CD4-positive, alpha-beta T cell (primary cell): ENCODE measurements at regions not wholly inside any gene's neighbourhood (a gene's known extent, or its start where the extent isn't known, plus 50 kb on each side); places are given as distances from the start of the nearest gene placed in this dataset.
"Not testable (repeated sequence)": the region's sequence is repeated elsewhere in the genome, so short reads cannot be mapped to it uniquely, and the experiment has no call there.

Source experiments
- ATAC-seq: fragments of 200-7000 bp; cut with Tn5 transposase; one replicate; pipeline ENCODE4 v1.10.0; 2022; ENCODE audit warnings: mild to moderate bottlenecking; ENCODE audit not compliant: poor library complexity
- CTCF ChIA-PET: fragments of 350-600 bp; sonication (Branson Sonifier 250); formaldehyde crosslinking; loops from one replicate; lab custom pipeline; 2021; ENCODE audit warnings: antibody characterized with exemption, inconsistent platforms; lab: Charles Lee
- POLR2A ChIA-PET: fragments of 350-600 bp; sonication (Branson Sonifier 250); formaldehyde crosslinking; loops from one replicate; lab custom pipeline; 2021; ENCODE audit warnings: antibody characterized with exemption, inconsistent platforms; lab: Charles Lee
- DNase-seq, 14 experiments: peaks; one replicate each; pipeline ENCODE4 v3.0.0-alpha.2; 2013 to 2020; ENCODE audit warnings: mixed read lengths in 2 of 14
- H3K27ac ChIP-seq, 2 donors: one replicate each; pipeline versions ENCODE4 v1.5.1 to v1.7.0; 2013; ENCODE audit warnings: low read length in 2 of 2, low read depth in 1 of 2, mild to moderate bottlenecking in 1 of 2
- H3K27me3 ChIP-seq, 2 experiments: 1 replicate in 1 of 2; 2 replicates in 1 of 2; pipeline versions ENCODE4 v1.6.1 to v1.7.0; 2013; ENCODE audit warnings: low read length in 2 of 2, control low read depth in 1 of 2, mild to moderate bottlenecking in 1 of 2, moderate library complexity in 1 of 2; ENCODE audit not compliant: insufficient read depth in 2 of 2, control insufficient read depth in 1 of 2
- H3K36me3 ChIP-seq: one replicate; pipeline ENCODE4 v1.6.1; 2013; ENCODE audit warnings: low read length, control low read depth; ENCODE audit not compliant: insufficient read depth
- H3K4me1 ChIP-seq: one replicate; pipeline ENCODE4 v1.6.1; 2013; ENCODE audit warnings: low read length, control low read depth; ENCODE audit not compliant: insufficient read depth
- H3K4me3 ChIP-seq: one replicate; pipeline ENCODE4 v1.5.1; 2013; ENCODE audit warnings: mild to moderate bottlenecking, low read length, moderate library complexity
- H3K9me3 ChIP-seq, 2 experiments: 1 replicate in 1 of 2; 2 replicates in 1 of 2; pipeline versions ENCODE4 v1.6.1 to v1.7.0; 2013; ENCODE audit warnings: low read length in 2 of 2, mild to moderate bottlenecking in 2 of 2, control low read depth in 1 of 2, moderate library complexity in 1 of 2; ENCODE audit not compliant: control insufficient read depth in 1 of 2, insufficient read depth in 1 of 2
- H3K27ac Mint-ChIP-seq: one replicate; pipeline ENCODE4 v1.8.0; 2020; ENCODE audit warnings: mixed read lengths
- H3K27me3 Mint-ChIP-seq: one replicate; pipeline ENCODE4 v1.8.0; 2021; ENCODE audit warnings: mixed read lengths
- H3K36me3 Mint-ChIP-seq: one replicate; pipeline ENCODE4 v1.8.0; 2021; ENCODE audit warnings: low read depth, mixed read lengths
- H3K4me1 Mint-ChIP-seq: one replicate; pipeline ENCODE4 v1.8.0; 2021; ENCODE audit warnings: low read depth, mixed read lengths
- H3K4me3 Mint-ChIP-seq: one replicate; pipeline ENCODE4 v1.8.0; 2020; ENCODE audit warnings: mild to moderate bottlenecking, mixed read lengths
- H3K9me3 Mint-ChIP-seq: one replicate; pipeline ENCODE4 v1.8.0; 2020; ENCODE audit warnings: mixed read lengths
- CTCF ChIP-seq: fragments of 200-600 bp; IDR thresholded peaks from one replicate; pipeline ENCODE4 v1.8.0; 2022; ENCODE audit warnings: antibody characterized with exemption, mild to moderate bottlenecking
- intact Hi-C, 2 experiments: fragments of 100-400 bp; cut with DNase I in 1 of 2; cut with micrococcal nuclease in 1 of 2; formaldehyde crosslinking; loops; one replicate each; pipeline versions ENCODE4 v1.15.1 to v1.9.0; 2023 to 2025; cut with DNase I, micrococcal nuclease

GRCh38 chr14:48261436-48261835, 586.0 kb upstream of the MDGA2 start:
- TF ChIP-seq CTCF = no peak
- Histone ChIP-seq H3K36me3 (no peaks in the 10 kb centered on the region), H3K4me3 (no peak overlapping the region), H3K9me3 (no peaks in the 10 kb centered on the region), H3K27ac (no peak overlapping the region), H3K4me1 (no peaks in the 10 kb centered on the region), H3K27me3 (no peaks in the 10 kb centered on the region)
- no peak overlapping the region for H3K4me3 Mint-ChIP-seq
- H3K9me3 Mint-ChIP-seq = peaks cover 2% of the 10 kb centered on the region
- DNase-seq (no peak), ATAC-seq (no peak)
- no peak overlapping the region for H3K27ac Mint-ChIP-seq
- H3K4me1 Mint-ChIP-seq = no peaks in the 10 kb centered on the region
- CTCF ChIA-PET = no interaction called here
- H3K36me3 Mint-ChIP-seq = no peaks in the 10 kb centered on the region
- no peaks in the 10 kb centered on the region for H3K27me3 Mint-ChIP-seq
- intact Hi-C loops = no loop called here
- POLR2A ChIA-PET = no interaction called here

DNA sequence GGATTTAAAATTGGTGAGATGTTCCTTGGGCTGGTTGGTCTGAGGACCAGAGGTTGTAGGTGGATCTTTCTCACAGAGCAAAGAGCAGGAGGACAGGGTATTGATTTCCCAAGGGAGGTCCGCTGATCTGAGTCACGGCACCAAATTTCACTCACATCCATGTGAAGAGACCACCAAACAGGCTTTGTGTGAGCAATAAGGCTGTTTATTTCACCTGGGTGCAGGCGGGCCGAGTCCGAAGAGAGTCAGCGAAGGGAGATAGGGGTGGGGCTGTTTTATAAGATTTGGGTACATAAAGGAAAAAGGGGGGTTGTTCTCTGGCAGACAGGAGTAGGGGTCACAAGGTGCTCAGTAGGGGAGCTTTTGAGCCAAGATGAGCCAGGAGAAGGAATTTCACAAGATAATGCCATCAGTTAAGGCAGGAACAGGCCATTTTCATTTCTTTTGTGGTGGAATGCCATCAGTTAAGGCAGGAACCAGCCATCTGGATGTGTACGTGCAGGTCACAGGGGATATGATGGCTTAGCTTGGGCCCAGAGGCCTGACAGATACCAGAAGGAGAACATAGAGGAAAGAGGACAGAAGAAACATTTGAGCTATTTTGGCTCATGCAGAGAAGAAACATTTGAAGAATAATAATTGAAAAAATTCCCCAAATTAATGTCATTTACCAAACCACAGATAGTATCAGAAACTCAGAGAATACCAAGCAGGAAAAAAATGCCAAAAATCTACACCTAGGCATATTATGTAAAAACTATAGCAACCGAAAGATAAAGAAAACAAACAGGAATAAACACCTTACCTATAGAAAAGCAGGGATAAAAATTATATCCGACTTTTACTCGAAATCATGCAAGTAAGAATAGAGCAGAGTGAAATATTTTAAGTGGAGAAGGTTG, 585.2 kb upstream of the MDGA2 start:
- H3K36me3 Mint-ChIP-seq, H3K4me1 ChIP-seq, H3K27me3 Mint-ChIP-seq, H3K9me3 ChIP-seq, H3K4me1 Mint-ChIP-seq, ATAC-seq, H3K27ac ChIP-seq, H3K27ac Mint-ChIP-seq, H3K27me3 ChIP-seq, CTCF ChIA-PET, H3K9me3 Mint-ChIP-seq, H3K4me3 Mint-ChIP-seq, H3K4me3 ChIP-seq, DNase-seq, POLR2A ChIA-PET, intact Hi-C loops, H3K36me3 ChIP-seq: not testable (repeated sequence)

DNA sequence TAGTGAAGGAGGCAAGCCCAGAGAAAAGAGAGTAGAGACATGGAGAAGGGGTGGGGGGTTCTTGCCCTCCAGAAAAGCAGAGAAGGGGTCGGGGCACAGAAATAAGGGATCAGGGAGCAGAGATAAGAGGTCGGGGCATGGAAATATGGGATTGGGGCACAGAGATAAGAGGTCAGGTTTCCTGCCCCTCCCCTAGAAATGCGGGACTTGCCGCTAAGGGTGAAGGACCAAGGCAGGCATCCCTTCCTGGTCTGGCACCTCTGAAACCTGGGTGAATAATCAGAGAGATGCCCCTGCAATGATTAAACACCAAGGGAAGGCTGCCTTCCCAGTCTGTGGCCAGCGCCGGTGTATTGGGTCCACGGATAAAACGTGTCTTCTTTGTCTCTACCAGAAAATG, 584.5 kb upstream of the MDGA2 start:
- H3K4me3 Mint-ChIP-seq, H3K9me3 ChIP-seq, H3K9me3 Mint-ChIP-seq, H3K4me3 ChIP-seq, H3K36me3 Mint-ChIP-seq, CTCF ChIA-PET, H3K27me3 ChIP-seq, DNase-seq, H3K4me1 ChIP-seq, ATAC-seq, H3K27ac ChIP-seq, H3K36me3 ChIP-seq, H3K27ac Mint-ChIP-seq, POLR2A ChIA-PET, H3K4me1 Mint-ChIP-seq, intact Hi-C loops, H3K27me3 Mint-ChIP-seq: not testable (repeated sequence)

DNA sequence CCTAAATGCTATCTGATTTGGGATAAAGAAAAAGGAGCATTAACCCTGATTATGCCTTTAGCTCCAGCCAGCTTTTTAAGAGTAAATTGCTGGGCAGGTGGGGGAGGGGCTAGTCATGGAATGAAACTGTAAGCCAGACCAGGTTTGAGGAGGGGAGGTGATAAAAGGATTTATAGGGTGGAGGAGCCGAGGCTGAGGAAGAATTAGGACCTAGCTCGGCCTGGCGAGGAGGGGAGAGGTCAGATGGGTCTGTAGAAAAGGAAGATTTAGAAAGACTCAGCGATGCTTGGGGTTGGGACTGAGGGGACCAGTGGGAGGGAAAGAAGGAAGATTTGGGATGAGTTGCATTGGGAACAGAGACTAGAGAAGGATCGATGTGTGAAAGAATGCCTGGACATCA, 583.8 kb upstream of the MDGA2 start:
- H3K9me3 ChIP-seq, H3K4me3 Mint-ChIP-seq, POLR2A ChIA-PET, H3K4me3 ChIP-seq, H3K27me3 Mint-ChIP-seq, H3K9me3 Mint-ChIP-seq, H3K27ac Mint-ChIP-seq, H3K4me1 ChIP-seq, H3K36me3 ChIP-seq, H3K4me1 Mint-ChIP-seq, H3K27ac ChIP-seq, intact Hi-C loops, H3K27me3 ChIP-seq, H3K36me3 Mint-ChIP-seq, CTCF ChIA-PET, ATAC-seq, DNase-seq: not testable (repeated sequence)

GRCh38 chr14:48258703-48259102, 583.3 kb upstream of the MDGA2 start:
- H3K9me3 ChIP-seq, ATAC-seq, H3K4me3 Mint-ChIP-seq, H3K4me1 ChIP-seq, H3K4me3 ChIP-seq, DNase-seq, H3K27me3 ChIP-seq, CTCF ChIA-PET, H3K27ac ChIP-seq, H3K27ac Mint-ChIP-seq, H3K9me3 Mint-ChIP-seq, intact Hi-C loops, POLR2A ChIA-PET, H3K4me1 Mint-ChIP-seq, H3K36me3 ChIP-seq, H3K36me3 Mint-ChIP-seq, H3K27me3 Mint-ChIP-seq: not testable (repeated sequence)
